Trophoblast cell (in vitro differentiated cells and primary cell): ENCODE measurements at regions not wholly inside any gene's neighbourhood (a gene's known extent, or its start where the extent isn't known, plus 50 kb on each side); places are given as distances from the start of the nearest gene placed in this dataset.

Experiments used
- DNase-seq, 2 donors: peaks; one replicate each; pipeline ENCODE4 v3.0.0-alpha.2; 2016
- H2AFZ ChIP-seq: 2 replicates; pipeline ENCODE4 v1.6.1; 2013; ENCODE audit warnings: low read length, moderate library complexity, mild to moderate bottlenecking; ENCODE audit not compliant: insufficient read depth, poor library complexity
- H2AK5ac ChIP-seq: 2 replicates; pipeline ENCODE4 v1.6.1; 2013; ENCODE audit warnings: mild to moderate bottlenecking, low read length
- H2BK120ac ChIP-seq: 2 replicates; pipeline ENCODE4 v1.6.1; 2013; ENCODE audit warnings: low read length, mild to moderate bottlenecking, moderate library complexity; ENCODE audit not compliant: insufficient read depth, poor library complexity
- H2BK12ac ChIP-seq: 2 replicates; pipeline ENCODE4 v1.6.1; 2013; ENCODE audit warnings: mild to moderate bottlenecking, low read length, moderate library complexity
- H2BK5ac ChIP-seq: 2 replicates; pipeline ENCODE4 v1.6.1; 2013; ENCODE audit warnings: low read length, low read depth, moderate library complexity, mild to moderate bottlenecking; ENCODE audit not compliant: poor library complexity
- H3K14ac ChIP-seq: 2 replicates; pipeline ENCODE4 v1.6.1; 2013; ENCODE audit warnings: mild to moderate bottlenecking, low read length
- H3K18ac ChIP-seq: 2 replicates; pipeline ENCODE4 v1.6.1; 2013; ENCODE audit warnings: mild to moderate bottlenecking, low read length
- H3K23ac ChIP-seq: 2 replicates; pipeline ENCODE4 v1.6.1; 2013; ENCODE audit warnings: low read length
- H3K27ac ChIP-seq: 2 replicates; pipeline ENCODE4 v1.5.1; 2013; ENCODE audit warnings: low read depth, mild to moderate bottlenecking, inconsistent platforms, low read length, moderate library complexity
- H3K27me3 ChIP-seq: 2 replicates; pipeline ENCODE4 v1.6.1; 2013; ENCODE audit warnings: inconsistent platforms, mild to moderate bottlenecking, low read length, moderate library complexity; ENCODE audit not compliant: insufficient read depth
- H3K36me3 ChIP-seq, 2 experiments: 1 replicate in 1 of 2; 2 replicates in 1 of 2; pipeline ENCODE4 v1.6.1; 2013; ENCODE audit warnings: low read length in 2 of 2, mild to moderate bottlenecking in 2 of 2, moderate library complexity in 1 of 2; ENCODE audit not compliant: insufficient read depth in 2 of 2, control insufficient read depth in 1 of 2
- H3K4ac ChIP-seq: 2 replicates; pipeline ENCODE4 v1.6.1; 2013; ENCODE audit warnings: low read depth, mild to moderate bottlenecking, low read length, moderate library complexity
- H3K4me1 ChIP-seq, 2 experiments: 1 replicate in 1 of 2; 2 replicates in 1 of 2; pipeline ENCODE4 v1.6.1; 2013; ENCODE audit warnings: low read length in 2 of 2, mild to moderate bottlenecking in 2 of 2, moderate library complexity in 1 of 2; ENCODE audit not compliant: insufficient read depth in 2 of 2, control insufficient read depth in 1 of 2
- H3K4me2 ChIP-seq: 2 replicates; pipeline ENCODE4 v1.6.1; 2013; ENCODE audit warnings: inconsistent platforms, mild to moderate bottlenecking, low read length, moderate library complexity
- H3K4me3 ChIP-seq: 2 replicates; pipeline ENCODE4 v1.5.1; 2013; ENCODE audit warnings: mild to moderate bottlenecking, low read depth, low read length, inconsistent platforms
- H3K79me1 ChIP-seq: one replicate; pipeline ENCODE4 v1.6.1; 2013; ENCODE audit warnings: low read length
- H3K79me2 ChIP-seq: 2 replicates; pipeline ENCODE4 v1.6.1; 2013; ENCODE audit warnings: low read length, mild to moderate bottlenecking; ENCODE audit not compliant: control insufficient read depth, insufficient read depth, poor library complexity
- H3K9ac ChIP-seq: 2 replicates; pipeline ENCODE4 v1.6.1; 2013; ENCODE audit warnings: mild to moderate bottlenecking, low read length
- H3K9me3 ChIP-seq: 2 replicates; pipeline ENCODE4 v1.6.1; 2013; ENCODE audit warnings: low read depth, mild to moderate bottlenecking, control low read depth, inconsistent platforms, low read length; ENCODE audit not compliant: insufficient read depth
- H4K12ac ChIP-seq: 2 replicates; pipeline ENCODE4 v1.6.1; 2013; ENCODE audit warnings: low read depth, mild to moderate bottlenecking, low read length, moderate library complexity
- H4K8ac ChIP-seq: 2 replicates; pipeline ENCODE4 v1.6.1; 2013; ENCODE audit warnings: low read depth, mild to moderate bottlenecking, low read length, moderate library complexity
- H4K91ac ChIP-seq: one replicate; pipeline ENCODE4 v1.6.1; 2013; ENCODE audit warnings: low read depth, mild to moderate bottlenecking, low read length, moderate library complexity
- WGBS: extraction: QIAGEN DNeasy Blood & Tissue Kit; methylation state at CpG from one replicate; pipeline ENCODE4 v1.1.7; 2013; ENCODE audit warnings: missing lambda C conversion rate; ENCODE audit not compliant: insufficient read length, insufficient coverage; ENCODE audit errors: extremely low coverage; 5-methylcytosine and 5-hydroxymethylcytosine counted together

GRCh38 chr12:11540615-11541310 is 108.7 kb upstream of the ETV6 start:
- H3K27me3 ChIP-seq = no peaks in the 10 kb centered on the region
- no peak overlapping the region for H3K27ac ChIP-seq
- H3K4me2 ChIP-seq = no peak overlapping the region
- H4K8ac ChIP-seq = no peak overlapping the region
- H2AK5ac ChIP-seq = no peak overlapping the region
- H3K18ac ChIP-seq = no peak overlapping the region
- no peak overlapping the region for H2AFZ ChIP-seq
- H3K4ac ChIP-seq = no peak overlapping the region
- no peak overlapping the region for H4K91ac ChIP-seq
- H3K79me2 ChIP-seq = no peaks in the 10 kb centered on the region
- no peak for DNase-seq
- H2BK12ac ChIP-seq = no peak overlapping the region
- H3K9me3 ChIP-seq = no peaks in the 10 kb centered on the region
- no peak overlapping the region for H3K9ac ChIP-seq
- H3K79me1 ChIP-seq = no peaks in the 10 kb centered on the region
- no peak overlapping the region for H4K12ac ChIP-seq
- peak overlapping the region; percentile 17 for H3K23ac ChIP-seq
- H3K4me3 ChIP-seq = peak overlapping the region; percentile 60
- no peak overlapping the region for H3K14ac ChIP-seq
- peaks cover 0 to 5% of the 10 kb centered on the region in 2 experiments for H3K4me1 ChIP-seq
- 100% methylated on average over 1 of the region's 9 CpGs for WGBS
- no peaks in the 10 kb centered on the region for H3K36me3 ChIP-seq
- H2BK120ac ChIP-seq = no peak overlapping the region
- H2BK5ac ChIP-seq = no peak overlapping the region

- no peak overlapping the region for H3K14ac ChIP-seq
- no peaks in the 10 kb centered on the region for H3K36me3 ChIP-seq
- H2BK5ac ChIP-seq = no peak overlapping the region
- no peaks in the 10 kb centered on the region for H3K79me2 ChIP-seq
- no peak overlapping the region for H3K23ac ChIP-seq
- H4K91ac ChIP-seq = no peak overlapping the region
- H3K18ac ChIP-seq = no peak overlapping the region
- no peak overlapping the region for H3K4ac ChIP-seq
- no peaks in the 10 kb centered on the region for H3K27me3 ChIP-seq
- peaks cover 0 to 7% of the 10 kb centered on the region in 2 experiments for H3K4me1 ChIP-seq
- H2BK120ac ChIP-seq = no peak overlapping the region
- DNase-seq = no peak
- no CpG with 5 or more reads among the region's 3 CpGs for WGBS
- no peak overlapping the region for H3K9ac ChIP-seq
- no peak overlapping the region for H4K12ac ChIP-seq
- H4K8ac ChIP-seq = no peak overlapping the region
- no peak overlapping the region for H2BK12ac ChIP-seq
- H3K4me2 ChIP-seq = no peak overlapping the region
- no peak overlapping the region for H3K27ac ChIP-seq
- no peak overlapping the region for H2AFZ ChIP-seq
- no peak overlapping the region for H3K4me3 ChIP-seq
- H3K79me1 ChIP-seq = no peaks in the 10 kb centered on the region
- H2AK5ac ChIP-seq = no peak overlapping the region
- H3K9me3 ChIP-seq = no peaks in the 10 kb centered on the region
Measured at GRCh38 chr12:11542599-11542998, 106.9 kb upstream of the ETV6 start.

GRCh38 chr12:11543457-11544158 is 105.9 kb upstream of the ETV6 start:
- Histone ChIP-seq H4K8ac (no peak overlapping the region), H4K12ac (no peak overlapping the region), H3K4me2 (no peak overlapping the region), H2BK120ac (no peak overlapping the region), H3K9ac (no peak overlapping the region), H3K23ac (no peak overlapping the region), H3K4ac (no peak overlapping the region), H3K79me1 (no peaks in the 10 kb centered on the region), H3K27me3 (no peaks in the 10 kb centered on the region), H2BK5ac (no peak overlapping the region), H3K4me3 (no peak overlapping the region), H2AK5ac (no peak overlapping the region), H4K91ac (no peak overlapping the region), H2AFZ (no peak overlapping the region), H2BK12ac (no peak overlapping the region), H3K18ac (no peak overlapping the region), H3K4me1 (peaks cover 0 to 7% of the 10 kb centered on the region in 2 experiments), H3K79me2 (no peaks in the 10 kb centered on the region), H3K14ac (no peak overlapping the region), H3K36me3 (no peaks in the 10 kb centered on the region), H3K27ac (no peak overlapping the region), H3K9me3 (no peaks in the 10 kb centered on the region)
- no peak for DNase-seq
- no CpG with 5 or more reads among the region's 7 CpGs for WGBS

GRCh38 chr12:11545484-11546330 is 103.8 kb upstream of the ETV6 start:
- Histone ChIP-seq H3K4ac (no peak overlapping the region), H2BK12ac (no peak overlapping the region), H3K18ac (no peak overlapping the region), H3K4me1 (peaks cover 0 to 7% of the 10 kb centered on the region in 2 experiments), H3K4me3 (no peak overlapping the region), H3K4me2 (no peak overlapping the region), H3K9me3 (no peaks in the 10 kb centered on the region), H2AK5ac (no peak overlapping the region), H3K27me3 (no peaks in the 10 kb centered on the region), H3K23ac (no peak overlapping the region), H3K9ac (no peak overlapping the region), H2BK5ac (no peak overlapping the region), H3K79me1 (no peaks in the 10 kb centered on the region), H3K27ac (no peak overlapping the region), H4K8ac (no peak overlapping the region), H3K79me2 (no peaks in the 10 kb centered on the region), H3K14ac (no peak overlapping the region), H2BK120ac (no peak overlapping the region), H3K36me3 (no peaks in the 10 kb centered on the region), H4K91ac (no peak overlapping the region), H4K12ac (no peak overlapping the region), H2AFZ (no peak overlapping the region)
- WGBS = no CpG with 5 or more reads among the region's 6 CpGs
- no peak for DNase-seq
